ENCODE measurements at regions not wholly inside any gene's neighbourhood (a gene's known extent, or its start where the extent isn't known, plus 50 kb on each side); places are given as distances from the start of the nearest gene placed in this dataset.
"Not testable (repeated sequence)": the region's sequence is repeated elsewhere in the genome, so short reads cannot be mapped to it uniquely, and the experiment has no call there.

DNA sequence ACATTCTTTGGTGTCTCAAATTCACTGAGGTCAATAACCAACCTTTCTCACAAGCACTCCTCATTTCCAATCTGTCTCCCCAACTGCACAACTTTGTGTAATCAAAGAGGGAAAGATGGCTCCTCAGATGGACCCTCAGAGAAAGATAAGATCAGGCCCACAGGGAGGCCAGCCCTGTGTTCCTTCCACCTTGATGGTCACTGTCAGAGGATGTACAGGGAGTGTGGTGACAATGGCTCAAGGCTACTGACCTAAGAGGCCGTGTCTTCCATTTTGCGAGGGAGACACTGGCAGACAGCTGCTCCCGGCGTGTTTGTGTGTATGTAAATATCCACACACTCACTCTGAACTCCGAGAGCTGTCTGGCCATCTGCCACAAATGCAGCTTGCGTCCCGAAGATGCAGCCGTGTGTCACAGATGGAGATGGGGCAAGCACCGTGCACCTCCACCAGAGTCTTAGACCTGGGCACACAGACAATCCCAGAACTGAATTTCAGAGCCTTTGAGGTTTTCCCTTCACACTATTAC lies 712.1 kb upstream of the NRP1 start:
- Histone ChIP-seq H4K20me1 (ENCODE audit: insufficient read depth) (no peaks in the 10 kb centered on the region), H3K27me3 (ENCODE audit: insufficient read depth, low read depth) (no peaks in the 10 kb centered on the region), H3K4me3 (IDR thresholded peaks at IDR 0.05; ENCODE audit: insufficient read depth, low read depth, low read length) (no peak overlapping the region), H3K79me2 (ENCODE audit: insufficient read depth, low read depth) (no peaks in the 10 kb centered on the region), H3K4me2 (no peak overlapping the region), H2AFZ (ENCODE audit: low read depth) (no peak overlapping the region), H3K27ac (no peak overlapping the region), H3K9ac (no peak overlapping the region), H3K4me1 (ENCODE audit: low read depth, poor library complexity, severe bottlenecking) (no peaks in the 10 kb centered on the region), H3K36me3 (ENCODE audit: insufficient read depth) (no peaks in the 10 kb centered on the region)
- TF ChIP-seq, protein P1, sequence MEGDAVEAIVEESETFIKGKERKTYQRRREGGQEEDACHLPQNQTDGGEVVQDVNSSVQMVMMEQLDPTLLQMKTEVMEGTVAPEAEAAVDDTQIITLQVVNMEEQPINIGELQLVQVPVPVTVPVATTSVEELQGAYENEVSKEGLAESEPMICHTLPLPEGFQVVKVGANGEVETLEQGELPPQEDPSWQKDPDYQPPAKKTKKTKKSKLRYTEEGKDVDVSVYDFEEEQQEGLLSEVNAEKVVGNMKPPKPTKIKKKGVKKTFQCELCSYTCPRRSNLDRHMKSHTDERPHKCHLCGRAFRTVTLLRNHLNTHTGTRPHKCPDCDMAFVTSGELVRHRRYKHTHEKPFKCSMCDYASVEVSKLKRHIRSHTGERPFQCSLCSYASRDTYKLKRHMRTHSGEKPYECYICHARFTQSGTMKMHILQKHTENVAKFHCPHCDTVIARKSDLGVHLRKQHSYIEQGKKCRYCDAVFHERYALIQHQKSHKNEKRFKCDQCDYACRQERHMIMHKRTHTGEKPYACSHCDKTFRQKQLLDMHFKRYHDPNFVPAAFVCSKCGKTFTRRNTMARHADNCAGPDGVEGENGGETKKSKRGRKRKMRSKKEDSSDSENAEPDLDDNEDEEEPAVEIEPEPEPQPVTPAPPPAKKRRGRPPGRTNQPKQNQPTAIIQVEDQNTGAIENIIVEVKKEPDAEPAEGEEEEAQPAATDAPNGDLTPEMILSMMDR (conservative IDR thresholded peaks at IDR 0.05; ENCODE audit: low read depth, low read length): no peak

DNA sequence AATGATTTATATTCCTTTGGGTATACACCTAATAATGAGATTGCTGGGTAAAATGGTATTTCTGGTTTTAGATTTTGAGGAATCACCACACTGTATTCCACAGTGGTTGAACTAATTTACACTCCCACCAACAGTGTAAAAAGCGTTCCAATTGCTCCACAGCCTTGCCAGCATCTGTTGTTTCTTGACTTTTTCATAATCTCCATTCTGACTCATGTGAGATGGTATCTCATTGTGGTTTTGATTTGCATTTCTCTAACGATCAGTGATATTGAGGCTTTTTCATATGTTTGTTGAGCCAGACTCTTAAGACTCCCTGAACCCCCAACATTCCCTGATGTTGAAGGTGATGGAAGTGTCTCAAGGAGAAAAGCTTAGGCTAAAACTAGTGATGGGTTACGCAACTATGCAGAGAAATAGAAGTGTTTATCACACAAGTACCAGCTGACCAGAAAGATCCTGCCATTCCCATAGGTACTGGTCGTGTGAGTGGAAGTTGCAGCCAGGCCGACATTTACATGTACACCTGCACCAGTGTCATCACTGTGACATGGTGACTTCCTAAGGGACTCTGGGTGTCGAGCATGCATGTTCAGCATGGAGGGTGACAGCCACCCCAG lies 711.2 kb upstream of the NRP1 start:
- TF ChIP-seq, protein P1 (conservative IDR thresholded peaks at IDR 0.05; ENCODE audit: low read depth, low read length): no peak
- no peaks in the 10 kb centered on the region for H3K36me3 ChIP-seq (ENCODE audit: insufficient read depth)
- H3K27ac ChIP-seq: no peak overlapping the region
- H3K4me3 ChIP-seq (IDR thresholded peaks at IDR 0.05; ENCODE audit: insufficient read depth, low read depth, low read length): no peak overlapping the region
- H3K4me2 ChIP-seq: no peak overlapping the region
- H3K4me1 ChIP-seq (ENCODE audit: low read depth, poor library complexity, severe bottlenecking): no peaks in the 10 kb centered on the region
- no peak overlapping the region for H2AFZ ChIP-seq (ENCODE audit: low read depth)
- H4K20me1 ChIP-seq (ENCODE audit: insufficient read depth): no peaks in the 10 kb centered on the region
- no peaks in the 10 kb centered on the region for H3K79me2 ChIP-seq (ENCODE audit: insufficient read depth, low read depth)
- no peak overlapping the region for H3K9ac ChIP-seq
- H3K27me3 ChIP-seq (ENCODE audit: insufficient read depth, low read depth): no peaks in the 10 kb centered on the region

DNA sequence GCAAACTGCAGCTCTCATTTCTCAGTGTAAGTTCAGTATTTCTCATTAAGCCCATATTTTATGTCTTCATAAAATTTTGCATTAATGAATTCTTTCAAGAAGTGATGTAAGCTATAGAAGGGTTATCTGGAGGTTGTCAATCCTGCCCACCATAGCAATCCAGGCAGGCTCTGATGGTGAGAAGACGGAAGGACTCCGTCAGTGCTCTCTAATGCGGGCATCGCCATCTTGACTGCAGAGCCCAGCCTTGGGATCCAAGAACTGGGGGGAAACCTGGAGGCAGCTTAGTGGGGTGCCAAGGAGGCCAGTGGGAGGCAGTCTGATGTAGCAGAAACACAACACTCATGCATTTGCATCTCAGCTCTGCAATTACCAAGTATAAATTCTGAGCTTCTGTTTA lies 707.4 kb upstream of the NRP1 start:
- no peak overlapping the region for H3K4me2 ChIP-seq
- H3K27me3 ChIP-seq (ENCODE audit: insufficient read depth, low read depth): no peaks in the 10 kb centered on the region
- no peaks in the 10 kb centered on the region for H3K4me1 ChIP-seq (ENCODE audit: low read depth, poor library complexity, severe bottlenecking)
- TF ChIP-seq, protein P1 (conservative IDR thresholded peaks at IDR 0.05; ENCODE audit: low read depth, low read length): no peak
- H3K36me3 ChIP-seq (ENCODE audit: insufficient read depth): no peaks in the 10 kb centered on the region
- no peak overlapping the region for H3K27ac ChIP-seq
- H3K79me2 ChIP-seq (ENCODE audit: insufficient read depth, low read depth): no peaks in the 10 kb centered on the region
- H4K20me1 ChIP-seq (ENCODE audit: insufficient read depth): no peaks in the 10 kb centered on the region
- H2AFZ ChIP-seq (ENCODE audit: low read depth): no peak overlapping the region
- H3K9ac ChIP-seq: no peak overlapping the region
- no peak overlapping the region for H3K4me3 ChIP-seq (IDR thresholded peaks at IDR 0.05; ENCODE audit: insufficient read depth, low read depth, low read length)

DNA sequence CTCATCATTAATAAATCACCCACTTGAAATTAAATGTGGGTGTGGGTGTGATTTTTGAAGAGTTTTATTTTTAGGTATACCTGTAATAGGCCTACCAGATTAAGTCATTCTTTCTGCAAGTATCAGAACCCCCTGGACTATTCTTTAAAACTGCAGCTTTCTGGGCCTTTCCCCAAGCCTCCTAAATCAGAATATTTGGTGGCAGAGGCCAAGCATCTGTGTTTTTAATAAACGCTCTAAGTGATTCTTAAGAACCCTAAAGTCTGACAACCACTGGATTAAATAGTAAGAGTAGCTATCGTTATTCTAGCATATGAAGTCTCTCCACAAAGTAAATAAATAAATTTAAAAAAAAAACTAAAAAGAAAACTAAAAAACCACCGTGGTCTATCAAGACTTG lies 703.0 kb upstream of the NRP1 start:
- Histone ChIP-seq H3K36me3 (ENCODE audit: insufficient read depth) (no peaks in the 10 kb centered on the region), H3K4me2 (no peak overlapping the region), H3K4me3 (IDR thresholded peaks at IDR 0.05; ENCODE audit: insufficient read depth, low read depth, low read length) (no peak overlapping the region), H3K27me3 (ENCODE audit: insufficient read depth, low read depth) (no peaks in the 10 kb centered on the region), H3K27ac (no peak overlapping the region), H3K79me2 (ENCODE audit: insufficient read depth, low read depth) (no peaks in the 10 kb centered on the region), H4K20me1 (ENCODE audit: insufficient read depth) (no peaks in the 10 kb centered on the region), H3K4me1 (ENCODE audit: low read depth, poor library complexity, severe bottlenecking) (no peaks in the 10 kb centered on the region), H2AFZ (ENCODE audit: low read depth) (no peak overlapping the region), H3K9ac (no peak overlapping the region)
- TF ChIP-seq, protein P1 (conservative IDR thresholded peaks at IDR 0.05; ENCODE audit: low read depth, low read length): no peak

DNA sequence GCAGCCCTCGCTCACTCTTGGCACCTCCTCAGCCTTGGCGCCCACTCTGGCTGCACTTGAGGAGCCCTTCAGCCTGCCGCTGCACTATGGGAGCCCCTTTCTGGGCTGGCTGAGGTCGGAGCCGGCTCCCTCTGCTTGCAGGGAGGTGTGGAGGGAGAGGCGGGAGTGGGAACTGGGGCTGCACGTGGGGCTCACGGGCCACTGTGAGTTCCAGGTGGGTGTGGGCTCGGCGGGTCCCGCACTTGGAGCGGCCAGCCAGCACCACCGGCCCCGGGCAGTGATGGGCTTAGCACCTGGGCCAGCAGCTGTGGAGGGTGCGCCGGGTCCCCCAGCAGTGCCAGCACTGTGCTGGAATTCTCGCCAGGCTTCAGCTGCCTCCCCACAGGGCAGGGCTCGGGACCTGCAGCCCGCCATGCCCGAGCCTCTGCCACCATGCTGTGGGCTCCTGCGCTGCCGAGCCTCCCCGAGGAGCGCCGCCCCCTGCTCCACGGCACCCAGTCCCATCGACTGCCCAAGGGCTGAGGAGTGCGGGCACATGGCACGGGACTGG lies 700.8 kb upstream of the NRP1 start:
- H2AFZ ChIP-seq (ENCODE audit: low read depth); H3K4me2 ChIP-seq; H3K4me3 ChIP-seq (IDR thresholded peaks at IDR 0.05; ENCODE audit: insufficient read depth, low read depth, low read length); H4K20me1 ChIP-seq (ENCODE audit: insufficient read depth); H3K27ac ChIP-seq; H3K4me1 ChIP-seq (ENCODE audit: low read depth, poor library complexity, severe bottlenecking); H3K27me3 ChIP-seq (ENCODE audit: insufficient read depth, low read depth); H3K79me2 ChIP-seq (ENCODE audit: insufficient read depth, low read depth); H3K36me3 ChIP-seq (ENCODE audit: insufficient read depth); H3K9ac ChIP-seq: not testable (repeated sequence)

Measured in KMS-11 (cell line).